H7 (cell line): ENCODE measurements at regions not wholly inside any gene's neighbourhood (a gene's known extent, or its start where the extent isn't known, plus 50 kb on each side); places are given as distances from the start of the nearest gene placed in this dataset.

ENCODE experiments used
- DNase-seq: peaks from one replicate; pipeline ENCODE4 v3.0.0; 2012
- H3K27me3 ChIP-seq: 2 replicates; pipeline ENCODE4 v1.6.0; 2011; ENCODE audit warnings: mild to moderate bottlenecking, low read length; ENCODE audit not compliant: control insufficient read depth, insufficient read depth
- H3K36me3 ChIP-seq: replicated peaks from 2 replicates; pipeline ENCODE4 v1.5.1; 2011; ENCODE audit warnings: low read length; ENCODE audit not compliant: control insufficient read depth, insufficient read depth
- H3K4me3 ChIP-seq: 2 replicates; pipeline ENCODE4 v1.5.1; 2011; ENCODE audit warnings: low read depth, mild to moderate bottlenecking, control low read depth, low read length, moderate library complexity; ENCODE audit not compliant: insufficient read depth

DNA sequence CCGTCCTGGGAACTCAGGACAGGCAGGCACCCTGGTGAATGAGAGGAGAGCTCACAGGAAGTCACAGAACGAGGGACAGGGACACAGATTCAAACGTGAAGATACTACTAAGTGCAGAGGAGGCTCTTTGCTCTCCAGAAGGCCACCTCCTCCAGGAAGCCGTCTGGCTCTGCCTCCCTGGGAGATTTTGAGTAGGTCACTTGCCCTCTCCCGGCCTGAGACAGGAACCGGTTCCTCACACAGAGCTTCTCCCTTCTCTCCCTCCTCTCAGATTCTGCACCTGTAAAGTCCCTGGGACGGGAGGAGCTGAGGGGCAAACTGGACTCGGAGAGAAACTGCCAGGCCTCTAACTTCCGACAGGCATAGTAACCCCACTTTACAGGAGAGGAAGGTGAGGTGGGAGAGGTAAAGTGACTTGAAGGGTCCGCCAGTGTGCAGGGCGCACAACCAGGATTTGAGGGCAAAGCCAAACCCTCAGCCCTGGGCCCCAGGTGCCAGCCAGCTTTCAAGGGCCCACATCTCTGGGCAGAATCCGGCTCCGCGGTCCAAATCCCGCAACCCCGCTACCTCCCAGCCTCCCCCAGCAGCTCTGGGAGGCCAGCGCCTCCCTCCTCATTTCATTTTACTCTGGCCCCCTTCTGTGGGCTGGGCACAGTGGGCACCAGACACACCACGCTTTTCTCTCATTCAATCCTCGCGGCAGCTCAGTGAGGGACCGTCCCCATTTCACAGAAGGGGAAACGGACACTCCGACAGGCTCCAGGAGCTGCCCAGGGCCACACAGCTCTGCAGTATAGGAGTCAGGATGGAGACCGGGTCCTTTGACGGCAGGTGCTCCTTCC is 150.2 kb downstream of the SMAD6 start:
- no peaks in the 10 kb centered on the region; the same call in 1 of the 2 replicates for H3K27me3 ChIP-seq
- H3K4me3 ChIP-seq = no peak overlapping the region
- DNase-seq = no peak
- no peaks in the 10 kb centered on the region for H3K36me3 ChIP-seq

DNA sequence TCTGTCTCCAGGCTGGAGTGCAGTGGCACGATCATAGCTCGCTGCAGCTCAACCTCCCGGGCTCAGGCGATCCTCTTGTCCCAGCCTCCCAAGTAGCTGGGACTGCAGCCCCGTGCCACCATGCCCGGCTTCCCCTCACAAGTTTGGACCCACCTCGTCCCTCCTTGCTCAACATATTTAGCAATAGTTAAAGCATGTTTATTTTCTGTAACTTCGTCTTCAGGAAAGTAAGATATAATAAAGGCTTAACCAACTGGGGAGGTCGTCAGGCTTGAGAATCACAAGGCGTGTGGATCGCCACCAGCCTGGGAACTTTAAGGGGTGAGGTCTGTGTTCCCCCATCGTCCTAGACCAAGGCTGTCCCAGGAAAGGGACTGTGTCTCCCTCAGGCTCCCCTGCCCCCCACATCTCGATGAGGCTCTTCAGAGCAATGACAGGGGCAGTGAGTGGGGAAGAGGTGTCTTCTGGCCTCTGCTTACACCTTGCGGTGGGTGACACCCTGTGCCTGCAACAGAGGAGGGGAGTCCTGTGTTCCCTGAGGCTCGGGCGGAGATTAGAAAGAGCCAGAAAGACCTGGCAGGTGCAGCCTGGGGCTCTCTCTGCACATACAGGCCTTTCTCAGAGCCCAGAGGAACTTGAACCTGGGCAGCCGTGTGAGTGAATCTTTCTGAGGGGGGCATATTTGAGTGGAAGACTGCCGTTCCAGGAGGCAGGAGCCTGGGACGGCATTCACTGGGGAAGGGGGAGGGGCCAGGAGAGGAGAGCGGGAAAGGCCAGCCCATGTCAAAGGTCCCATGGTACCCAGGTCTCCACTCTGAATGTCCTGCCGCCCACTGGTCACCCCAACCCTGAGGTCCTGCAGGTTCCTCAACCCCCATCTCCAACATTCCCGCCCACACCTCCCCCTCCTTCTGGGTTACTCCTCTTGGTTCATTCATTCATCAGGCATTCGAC is 152.3 kb downstream of the SMAD6 start:
- peak; percentile 66 for DNase-seq
- no peak overlapping the region for H3K4me3 ChIP-seq
- no peaks in the 10 kb centered on the region for H3K36me3 ChIP-seq
- no peaks in the 10 kb centered on the region; the same call in 1 of the 2 replicates for H3K27me3 ChIP-seq

DNA sequence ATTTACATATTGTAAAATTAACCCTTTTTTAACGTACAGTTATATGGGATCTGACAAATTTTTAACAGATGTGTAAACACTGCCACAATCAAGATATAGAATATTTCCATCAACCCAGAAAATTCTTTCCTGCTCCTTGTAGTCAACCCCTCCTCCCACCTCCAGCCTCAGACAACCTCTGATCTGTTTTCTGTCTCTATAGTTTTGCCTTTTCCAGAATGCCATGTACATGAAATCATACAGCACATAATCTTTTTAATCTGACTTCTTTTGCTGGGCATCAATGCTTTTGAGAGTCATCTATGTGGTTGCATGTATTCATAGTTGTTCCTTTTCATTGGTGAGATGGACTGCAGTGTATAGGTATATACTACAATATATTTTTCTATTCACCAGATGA is 153.0 kb downstream of the SMAD6 start:
- no peaks in the 10 kb centered on the region; the same call in 1 of the 2 replicates for H3K27me3 ChIP-seq
- no peak for DNase-seq
- no peak overlapping the region for H3K4me3 ChIP-seq
- H3K36me3 ChIP-seq = no peaks in the 10 kb centered on the region

- H3K4me3 ChIP-seq = no peak overlapping the region
- DNase-seq = no peak
- no peaks in the 10 kb centered on the region for H3K36me3 ChIP-seq
- no peaks in the 10 kb centered on the region; the same call in 1 of the 2 replicates for H3K27me3 ChIP-seq
These were observed 155.7 kb downstream of the SMAD6 start for GRCh38 chr15:66857694-66858093.

DNA sequence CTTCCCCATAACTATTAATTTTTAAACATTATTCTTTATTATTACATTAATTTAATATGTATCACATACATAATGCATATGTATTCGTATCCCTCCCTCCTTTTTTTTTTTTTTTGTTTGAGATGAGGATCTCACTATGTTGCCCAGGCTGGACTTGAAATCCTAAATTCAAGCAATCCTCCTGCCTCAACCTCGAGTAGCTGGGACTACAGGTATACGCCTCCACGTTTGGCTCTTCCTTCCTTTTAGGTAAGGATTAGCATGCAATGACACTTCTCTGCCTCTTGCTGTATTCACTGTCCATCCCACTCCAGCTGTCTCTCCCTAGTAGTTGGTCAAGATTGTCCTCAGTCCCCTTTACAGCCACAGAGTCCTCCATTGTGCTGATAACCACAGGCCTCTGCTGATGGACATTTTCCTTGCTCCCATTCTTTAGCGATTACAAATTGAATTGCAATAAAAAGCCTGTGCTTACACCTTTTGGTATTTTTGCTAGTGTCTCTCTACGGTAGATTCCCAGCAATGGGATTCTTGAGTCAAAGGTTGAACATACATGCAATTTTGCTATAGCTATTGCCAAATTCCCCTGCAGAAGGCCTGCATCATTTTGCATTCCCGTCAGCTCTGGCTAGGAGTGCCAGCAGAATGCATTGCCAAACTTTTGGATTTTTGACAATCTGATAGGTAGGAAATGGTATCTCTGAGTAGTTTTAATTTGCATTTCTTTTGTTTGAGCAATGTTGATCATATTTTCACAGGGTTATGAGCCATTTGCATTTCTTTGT is 156.6 kb downstream of the SMAD6 start:
- Histone ChIP-seq H3K27me3 (no peaks in the 10 kb centered on the region), H3K4me3 (no peak overlapping the region), H3K36me3 (no peaks in the 10 kb centered on the region)
- DNase-seq = no peak

DNA sequence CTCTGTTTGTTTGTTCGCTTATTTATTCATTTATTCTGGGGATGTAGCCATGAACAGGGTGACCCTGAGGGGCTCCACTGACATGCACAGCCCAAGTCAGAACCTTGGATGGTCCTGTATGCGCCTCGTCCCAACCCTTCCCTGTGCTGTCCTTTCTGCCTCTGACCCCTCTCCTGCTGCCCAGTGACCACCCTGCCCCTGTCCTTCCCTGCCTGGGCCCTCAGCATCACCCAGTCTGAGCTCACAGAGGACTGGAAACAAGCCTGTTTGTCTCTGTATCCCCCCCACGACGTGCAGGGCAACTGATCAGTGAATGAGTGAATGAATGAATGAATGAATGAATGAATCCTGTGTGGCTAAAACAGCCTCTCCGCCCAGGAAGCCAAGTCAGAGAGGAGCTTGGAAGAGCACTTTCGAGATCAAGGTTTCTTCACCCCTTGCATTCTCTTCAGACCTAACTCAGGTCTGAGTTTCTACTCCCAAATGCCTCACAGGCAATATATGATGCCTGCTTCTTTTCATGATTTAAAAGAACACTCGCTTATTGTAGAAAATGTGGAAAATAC is 157.7 kb downstream of the SMAD6 start:
- H3K4me3 ChIP-seq = no peak overlapping the region
- H3K27me3 ChIP-seq = no peaks in the 10 kb centered on the region
- DNase-seq = no peak
- no peaks in the 10 kb centered on the region for H3K36me3 ChIP-seq

GRCh38 chr15:66860844-66861243 is 158.8 kb downstream of the SMAD6 start:
- Histone ChIP-seq H3K27me3 (no peaks in the 10 kb centered on the region), H3K36me3 (no peaks in the 10 kb centered on the region), H3K4me3 (no peak overlapping the region)
- DNase-seq = no peak

GRCh38 chr15:66862111-66862939 is 160.3 kb downstream of the SMAD6 start:
- H3K4me3 ChIP-seq = no peak overlapping the region
- DNase-seq = peak; percentile 46
- no peaks in the 10 kb centered on the region for H3K27me3 ChIP-seq
- no peaks in the 10 kb centered on the region for H3K36me3 ChIP-seq

DNA sequence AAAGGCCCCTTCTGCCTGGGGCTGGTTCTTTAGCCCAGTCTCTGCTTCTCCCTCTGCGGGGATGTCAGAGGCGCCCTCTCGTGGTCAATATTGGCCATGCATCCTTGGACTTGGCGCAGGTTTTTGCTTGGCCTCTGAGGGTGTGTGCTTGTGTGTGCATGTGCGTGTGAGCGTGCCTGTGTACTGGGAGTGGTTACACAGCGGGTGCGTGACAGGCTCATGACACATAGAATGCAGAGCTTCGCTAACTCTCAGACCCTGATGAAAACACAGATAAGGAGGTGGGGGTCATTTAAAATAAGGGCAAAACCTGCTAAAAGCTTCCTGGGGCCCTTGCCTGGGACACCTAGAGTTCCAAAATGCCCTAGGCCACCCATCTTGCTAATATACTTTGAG is 160.9 kb downstream of the SMAD6 start:
- no peaks in the 10 kb centered on the region for H3K27me3 ChIP-seq
- H3K36me3 ChIP-seq = no peaks in the 10 kb centered on the region
- no peak overlapping the region for H3K4me3 ChIP-seq
- DNase-seq = peak; percentile 87

DNA sequence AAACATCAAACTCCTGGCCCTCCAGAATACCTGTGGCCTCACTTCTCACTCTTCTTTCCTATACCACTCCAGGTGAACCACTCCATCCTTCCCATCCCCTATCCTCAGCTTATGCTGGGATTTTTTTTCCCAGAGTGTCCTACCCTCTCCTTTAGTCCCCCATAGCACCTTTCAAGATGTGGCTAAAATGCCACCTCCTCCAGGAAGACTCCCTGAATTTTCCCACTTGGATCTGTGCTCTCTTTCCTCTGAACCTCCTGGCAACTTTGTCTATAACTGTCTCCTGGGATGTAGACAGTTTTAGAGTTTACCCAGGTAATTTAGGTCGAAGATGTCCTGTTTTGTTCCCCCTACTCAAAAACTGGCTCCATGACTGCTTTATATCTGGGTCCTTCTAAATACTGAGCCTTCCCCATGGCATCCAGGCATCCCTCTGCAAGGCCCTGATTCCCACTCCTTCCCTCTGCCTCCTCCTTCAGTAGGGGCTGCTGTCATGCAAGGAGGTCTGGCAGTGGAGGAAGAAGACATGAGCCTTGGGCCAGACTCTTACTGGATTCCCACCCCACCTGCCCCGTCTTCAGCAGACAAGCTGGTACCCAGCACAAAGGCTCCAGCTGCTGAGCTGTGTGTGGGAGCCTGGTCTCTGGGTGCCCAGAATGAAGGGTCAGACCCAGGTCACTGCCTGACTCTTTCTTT is 161.5 kb downstream of the SMAD6 start:
- no peak for DNase-seq

GRCh38 chr15:66864086-66864830 is 162.2 kb downstream of the SMAD6 start:
- H3K36me3 ChIP-seq = no peaks in the 10 kb centered on the region
- DNase-seq = peak; percentile 1
- H3K4me3 ChIP-seq = no peak overlapping the region
- no peaks in the 10 kb centered on the region for H3K27me3 ChIP-seq

More for the DNA sequence above, 161.5 kb downstream of the SMAD6 start:
- no peak overlapping the region for H3K4me3 ChIP-seq
- H3K27me3 ChIP-seq = no peaks in the 10 kb centered on the region
- no peaks in the 10 kb centered on the region for H3K36me3 ChIP-seq

DNA sequence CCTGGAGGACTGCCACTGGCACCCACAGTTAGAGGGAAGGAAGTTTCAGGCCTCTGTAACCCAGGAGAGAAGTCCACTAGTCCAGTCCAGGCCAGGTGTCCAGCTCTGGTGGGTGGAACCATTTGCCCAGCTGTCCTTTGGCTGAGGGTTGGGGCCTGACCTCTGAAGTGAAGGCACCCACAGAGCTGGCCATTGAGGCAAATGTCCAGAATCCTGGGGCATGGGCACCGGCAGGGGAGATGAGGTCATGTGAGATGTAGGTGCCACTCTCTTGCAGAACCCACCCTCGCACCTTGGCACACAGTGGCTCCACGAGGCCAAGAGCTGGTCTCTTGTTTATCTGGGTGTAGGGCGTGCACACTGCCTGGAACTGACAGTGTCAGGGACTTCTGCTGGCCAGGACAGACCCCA is 162.8 kb downstream of the SMAD6 start:
- Histone ChIP-seq H3K4me3 (no peak overlapping the region), H3K27me3 (no peaks in the 10 kb centered on the region), H3K36me3 (no peaks in the 10 kb centered on the region)
- no peak for DNase-seq
